Fibroblast of mammary gland (primary cell): ENCODE measurements at regions not wholly inside any gene's neighbourhood (a gene's known extent, or its start where the extent isn't known, plus 50 kb on each side); places are given as distances from the start of the nearest gene placed in this dataset.

Source experiments
- DNase-seq: peaks from one replicate; pipeline ENCODE4 v3.0.0-alpha.2; 2010; ENCODE audit warnings: low read depth
- H3K4me3 ChIP-seq: 2 replicates; pipeline ENCODE4 v1.5.1; 2011; ENCODE audit warnings: low read depth, mild to moderate bottlenecking, low read length, moderate library complexity; ENCODE audit not compliant: control insufficient read depth
- CTCF ChIP-seq: conservative IDR thresholded peaks from 2 replicates; pipeline ENCODE4 v1.5.1; 2011; ENCODE audit warnings: low read depth, low read length, inconsistent platforms; ENCODE audit not compliant: control insufficient read depth, insufficient read depth

- H3K4me3 ChIP-seq = no peak overlapping the region
- no peak for TF ChIP-seq CTCF
- no peak for DNase-seq
These were observed 50.7 kb upstream of the USP38 start for GRCh38 chr4:143133977-143134376.
